A204.1 (cell line): ENCODE measurements at regions not wholly inside any gene's neighbourhood (a gene's known extent, or its start where the extent isn't known, plus 50 kb on each side); places are given as distances from the start of the nearest gene placed in this dataset.

Experiments
- FAIRE-seq: peaks from 2 replicates; lab custom pipeline; 2012; peaks lifted over from hg19 to GRCh38; lab: Jason Lieb, UNC

- no peak for FAIRE-seq
These were observed 246.9 kb downstream of the CYLC2 start for GRCh38 chr9:103242025-103242424.

- FAIRE-seq = no peak
These were observed 247.4 kb downstream of the CYLC2 start for GRCh38 chr9:103242486-103242885.

DNA sequence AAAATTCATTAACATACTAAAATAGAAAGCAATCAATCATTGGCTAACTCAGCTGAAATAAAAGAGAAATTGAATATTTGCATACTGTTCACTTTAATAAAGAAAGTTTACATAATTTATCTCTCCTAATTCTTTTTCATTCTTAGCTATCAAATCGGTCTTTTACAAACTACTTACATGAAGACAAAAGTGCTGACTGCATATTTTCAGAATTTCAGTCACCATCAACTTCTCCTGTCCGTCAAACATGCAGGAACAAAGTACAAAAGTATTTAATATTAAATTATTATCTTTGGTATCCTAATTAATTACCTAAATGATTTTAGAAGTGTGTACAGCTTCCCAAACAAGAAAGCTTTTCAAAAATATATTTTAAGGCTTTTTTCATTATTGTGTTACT is 248.4 kb downstream of the CYLC2 start:
- FAIRE-seq = no peak

DNA sequence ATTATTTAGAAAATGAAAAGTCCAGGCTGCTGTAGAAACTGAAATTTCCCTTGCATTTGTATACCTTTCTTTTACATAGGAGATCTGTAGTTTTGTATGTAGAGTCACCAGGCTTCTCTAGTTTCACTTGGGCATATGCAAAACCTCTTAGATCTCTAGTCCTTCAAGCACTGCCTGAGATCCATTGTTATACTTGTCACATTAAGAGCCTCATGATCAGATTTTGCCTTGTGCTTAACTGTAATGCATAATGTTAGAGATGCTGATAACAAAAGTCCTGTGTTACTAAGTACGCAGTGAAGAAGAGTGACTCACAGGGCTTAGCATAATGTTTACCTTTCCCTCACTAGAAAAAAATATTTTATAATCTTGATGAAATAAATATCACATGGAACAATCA is 250.2 kb downstream of the CYLC2 start:
- no peak for FAIRE-seq

GRCh38 chr9:103261951-103262350 is 266.8 kb downstream of the CYLC2 start:
- FAIRE-seq = no peak

GRCh38 chr9:103266064-103266463 is 270.9 kb downstream of the CYLC2 start:
- FAIRE-seq = no peak

DNA sequence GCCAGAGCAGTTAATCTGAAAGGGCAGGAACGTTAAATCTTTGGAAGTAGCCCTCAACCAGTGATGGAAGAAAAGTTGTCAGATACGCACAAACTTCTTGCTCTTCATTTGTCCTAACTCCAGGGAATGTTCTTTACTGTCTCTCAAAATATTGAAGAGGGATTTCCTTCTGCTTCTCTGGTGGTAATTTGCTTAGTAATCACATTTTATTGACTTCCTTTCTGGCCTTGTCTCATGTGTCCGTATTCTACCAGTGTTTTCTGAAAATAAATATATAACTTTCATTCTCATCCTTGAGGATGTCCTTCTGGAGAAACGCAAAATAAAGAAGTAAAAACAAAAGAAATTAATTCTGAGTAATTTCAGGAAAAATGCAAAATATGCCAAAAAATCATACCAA is 282.1 kb downstream of the CYLC2 start:
- no peak for FAIRE-seq

DNA sequence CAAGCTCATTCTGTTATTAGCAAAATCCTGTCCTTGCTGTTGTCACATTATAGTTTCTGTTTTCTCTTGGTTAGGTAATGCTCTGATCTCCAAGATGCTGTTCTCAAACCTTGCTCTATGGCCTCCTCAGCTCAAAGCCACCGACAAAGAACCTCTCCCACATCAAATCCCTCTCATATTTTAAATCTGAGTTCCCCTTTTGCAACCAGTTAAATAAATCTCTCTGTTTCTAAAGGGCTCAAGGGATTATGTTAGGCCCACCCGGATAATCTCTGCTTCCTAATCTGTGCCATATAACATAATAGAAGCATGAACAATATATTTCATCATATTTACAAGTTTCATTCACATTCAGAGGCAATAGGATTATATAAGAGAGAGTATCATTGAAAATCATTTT is 286.0 kb downstream of the CYLC2 start:
- FAIRE-seq = no peak

GRCh38 chr9:103287361-103287760 is 292.2 kb downstream of the CYLC2 start:
- FAIRE-seq = no peak

GRCh38 chr9:103296189-103296588 is 301.1 kb downstream of the CYLC2 start:
- FAIRE-seq = no peak

GRCh38 chr9:103301051-103301450 is 305.9 kb downstream of the CYLC2 start:
- FAIRE-seq = no peak

DNA sequence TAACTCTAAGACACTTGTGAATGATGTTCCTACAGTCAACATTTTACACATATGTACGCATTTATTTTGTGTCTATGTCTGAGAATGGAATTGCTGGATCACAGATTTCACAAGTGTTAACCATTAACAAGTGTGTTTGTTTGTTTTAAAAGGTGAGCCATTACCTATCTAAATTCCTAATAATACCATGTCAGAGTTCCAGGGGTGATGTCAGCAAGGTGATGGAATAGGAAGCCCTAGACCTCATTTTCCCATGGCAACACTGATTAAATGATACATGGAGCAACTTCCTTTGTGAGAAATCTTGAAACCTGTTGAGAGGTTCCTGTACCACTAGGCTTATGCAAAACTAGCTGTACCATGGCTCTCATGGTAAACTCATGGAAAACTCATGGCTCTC is 309.7 kb downstream of the CYLC2 start:
- no peak for FAIRE-seq

GRCh38 chr9:103319979-103320378 is 324.8 kb downstream of the CYLC2 start:
- peak; percentile 21 for FAIRE-seq

DNA sequence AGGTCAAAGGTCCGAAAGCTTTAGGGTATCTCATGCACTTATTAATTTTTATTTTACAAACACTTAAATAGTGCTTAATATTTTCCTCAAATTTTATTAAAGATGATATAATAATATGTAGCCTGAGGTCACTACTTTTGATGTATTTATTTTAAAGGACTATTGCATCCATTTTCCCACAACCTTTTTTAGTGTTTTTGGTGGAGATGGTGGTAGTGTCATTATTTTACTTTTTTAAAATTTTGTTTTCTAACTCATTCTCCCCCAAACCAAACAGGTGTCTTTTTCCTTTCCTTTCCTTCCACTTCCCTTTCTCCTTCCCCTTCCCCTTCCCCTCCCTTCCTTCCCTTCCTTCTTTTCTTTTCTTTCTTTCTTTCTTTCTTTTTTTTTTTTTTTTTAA is 328.6 kb downstream of the CYLC2 start:
- no peak for FAIRE-seq

GRCh38 chr9:103335461-103335860 is 340.3 kb downstream of the CYLC2 start:
- FAIRE-seq = no peak

GRCh38 chr9:103355000-103355399 is 359.9 kb downstream of the CYLC2 start:
- FAIRE-seq = no peak

DNA sequence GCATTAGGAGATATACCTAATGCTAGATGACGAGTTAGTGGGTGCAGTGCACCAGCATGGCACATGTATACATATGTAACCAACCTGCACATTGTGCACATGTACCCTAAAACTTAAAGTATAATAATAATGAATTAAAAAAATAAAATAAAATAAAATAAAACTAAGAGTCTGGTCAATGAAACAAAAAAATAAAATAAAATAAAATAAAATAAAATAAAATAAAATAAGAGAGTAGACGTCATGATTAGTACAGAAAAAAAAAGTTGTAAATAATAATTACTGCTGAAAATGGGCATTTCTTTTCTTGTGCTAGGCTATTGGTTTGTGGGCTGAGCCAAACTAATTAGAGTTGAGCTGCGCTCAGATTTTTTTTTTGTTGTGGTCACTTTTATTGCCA is 362.8 kb downstream of the CYLC2 start:
- FAIRE-seq = peak; percentile 21

GRCh38 chr9:103361906-103362305 is 366.8 kb downstream of the CYLC2 start:
- FAIRE-seq = no peak

DNA sequence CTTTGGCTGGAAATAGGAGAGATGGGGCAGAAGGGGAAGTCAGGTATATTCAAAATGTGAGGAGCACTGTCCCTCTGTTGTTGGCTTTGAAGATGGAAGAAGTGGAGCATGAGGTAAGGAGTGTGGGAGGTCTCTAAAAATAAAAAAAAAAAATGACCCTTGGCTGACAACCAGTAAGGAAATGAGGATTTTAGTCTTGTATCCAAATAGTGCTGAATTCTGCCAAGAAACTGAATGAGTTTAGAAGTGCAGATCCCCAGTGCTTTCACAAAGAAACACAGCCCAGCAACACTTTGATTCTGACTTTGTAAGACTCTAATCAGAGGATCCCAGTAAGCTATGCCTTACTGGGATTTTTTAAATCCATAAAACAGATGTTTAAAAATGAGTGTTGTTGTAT is 367.9 kb downstream of the CYLC2 start:
- FAIRE-seq = no peak

DNA sequence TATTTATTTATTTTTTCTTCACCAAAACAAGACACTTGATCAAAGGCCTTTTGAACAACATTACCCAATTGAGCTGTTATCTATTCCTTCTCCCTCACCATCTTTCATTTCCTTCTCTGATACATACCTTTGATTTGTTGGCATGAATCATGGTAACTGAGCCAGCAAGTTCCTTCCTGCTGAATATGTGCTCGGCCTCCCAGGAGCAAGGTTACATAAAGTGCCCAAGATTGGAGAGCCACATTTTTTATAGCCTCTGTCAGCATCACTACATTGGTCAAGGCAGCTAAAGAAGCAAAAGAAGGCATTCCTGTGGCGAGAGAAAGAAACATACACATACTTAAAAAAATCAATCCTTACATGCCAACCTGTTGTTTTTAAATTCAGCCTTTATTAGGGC is 369.6 kb downstream of the CYLC2 start:
- no peak for FAIRE-seq

GRCh38 chr9:103371152-103371551 is 376.0 kb downstream of the CYLC2 start:
- no peak for FAIRE-seq

DNA sequence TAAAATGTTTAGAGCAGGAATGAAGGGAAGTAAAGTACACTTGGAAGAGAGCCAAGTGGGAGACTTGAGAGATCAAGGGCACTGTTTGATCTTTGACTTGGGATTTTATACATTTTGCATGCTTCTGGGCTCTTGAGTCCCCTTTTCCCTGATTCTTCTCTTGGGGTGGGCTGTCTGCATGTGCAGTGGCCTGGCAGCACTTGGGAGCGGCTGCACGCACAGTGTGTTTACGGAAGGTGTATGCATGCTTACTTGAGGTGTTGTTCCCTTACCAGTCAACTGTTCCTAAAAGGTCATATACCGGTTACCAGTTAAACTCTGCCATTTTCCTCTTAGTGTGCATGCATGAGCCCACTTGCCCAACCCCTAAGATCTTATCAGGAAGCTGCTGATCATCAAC is 377.7 kb downstream of the CYLC2 start:
- no peak for FAIRE-seq

DNA sequence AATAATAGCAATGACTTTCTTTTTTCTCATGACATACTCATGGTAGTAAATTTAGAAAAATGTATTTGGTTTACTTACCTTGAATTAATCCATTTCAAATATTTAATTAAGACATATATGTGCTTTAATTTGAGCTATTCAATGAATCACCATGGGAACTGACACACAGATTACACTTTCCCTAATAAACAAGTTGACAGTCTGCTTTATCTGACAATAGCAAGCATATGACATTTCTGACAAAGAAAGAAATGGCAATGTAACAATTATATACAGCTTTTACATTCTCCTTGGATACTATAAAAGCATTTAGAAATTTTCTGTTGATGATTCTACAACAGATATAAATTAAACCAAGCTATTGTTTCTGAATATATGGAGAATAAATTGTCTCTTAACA is 382.5 kb downstream of the CYLC2 start:
- no peak for FAIRE-seq

- no peak for FAIRE-seq
These were observed 402.9 kb downstream of the CYLC2 start for GRCh38 chr9:103397868-103398600.

DNA sequence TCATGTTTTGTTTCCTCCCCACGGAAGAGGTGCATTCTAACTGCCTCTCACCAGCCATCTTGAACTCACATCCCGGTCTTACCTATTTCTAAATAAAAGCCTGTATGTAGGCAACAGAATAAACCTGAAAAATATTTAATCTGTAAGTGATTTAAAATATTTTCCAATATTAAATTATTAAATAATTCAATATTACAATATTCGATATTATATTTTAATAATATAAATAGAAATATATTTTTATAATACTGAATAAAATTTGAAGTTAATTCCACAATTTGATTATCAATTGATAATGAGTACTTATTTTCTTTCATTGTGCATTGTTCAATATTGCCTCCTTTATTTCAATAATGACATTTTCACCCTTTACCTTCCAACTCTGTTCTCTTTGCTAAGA is 404.4 kb downstream of the CYLC2 start:
- peak; percentile 78 for FAIRE-seq
